ENCODE measurements at regions not wholly inside any gene's neighbourhood (a gene's known extent, or its start where the extent isn't known, plus 50 kb on each side); places are given as distances from the start of the nearest gene placed in this dataset.
A peak's percentile ranks its signal among the peaks of the same experiment; 100 is the strongest.

- DNase-seq, result no peak
Measured at GRCh38 chr4:112896609-112897190, 152.8 kb upstream of the ANK2 start.

GRCh38 chr4:112897543-112897942 lies 151.9 kb upstream of the ANK2 start:
- DNase-seq, result no peak

GRCh38 chr4:112898357-112899141 lies 150.9 kb upstream of the ANK2 start:
- DNase-seq, result no peak

GRCh38 chr4:112900416-112900815 lies 149.0 kb upstream of the ANK2 start:
- no peak for DNase-seq

- DNase-seq, result peak; percentile 4
Measured at GRCh38 chr4:112901962-112902411, 147.5 kb upstream of the ANK2 start.

GRCh38 chr4:112905728-112906127 lies 143.7 kb upstream of the ANK2 start:
- no peak for DNase-seq

- DNase-seq, result no peak
Measured at GRCh38 chr4:112908511-112908910, 140.9 kb upstream of the ANK2 start.

- no peak for DNase-seq
Measured at GRCh38 chr4:112910109-112910736, 139.2 kb upstream of the ANK2 start.

GRCh38 chr4:112916868-112917267 lies 132.6 kb upstream of the ANK2 start:
- DNase-seq, result no peak

- DNase-seq, result no peak
Measured at GRCh38 chr4:112923516-112923915, 125.9 kb upstream of the ANK2 start.

- no peak for DNase-seq
Measured at GRCh38 chr4:112926819-112927218, 122.6 kb upstream of the ANK2 start.

GRCh38 chr4:112927544-112927943 lies 121.9 kb upstream of the ANK2 start:
- DNase-seq, result no peak

- no peak for DNase-seq
Measured at GRCh38 chr4:112931001-112931400, 118.5 kb upstream of the ANK2 start.

GRCh38 chr4:112933790-112934189 lies 115.7 kb upstream of the ANK2 start:
- DNase-seq, result no peak

GRCh38 chr4:112938461-112939058 lies 110.9 kb upstream of the ANK2 start:
- DNase-seq, result peak; percentile 16

- DNase-seq, result no peak
Measured at GRCh38 chr4:112939901-112940300, 109.6 kb upstream of the ANK2 start.

- no peak for DNase-seq
Measured at GRCh38 chr4:112940336-112940735, 109.1 kb upstream of the ANK2 start.

GRCh38 chr4:112942077-112942476 lies 107.4 kb upstream of the ANK2 start:
- DNase-seq, result no peak

GRCh38 chr4:112942997-112943396 lies 106.5 kb upstream of the ANK2 start:
- DNase-seq, result no peak

GRCh38 chr4:112944006-112944405 lies 105.4 kb upstream of the ANK2 start:
- DNase-seq, result no peak

GRCh38 chr4:112946127-112946526 lies 103.3 kb upstream of the ANK2 start:
- no peak for DNase-seq

GRCh38 chr4:112947616-112948015 lies 101.8 kb upstream of the ANK2 start:
- no peak for DNase-seq

Data from NCI-H345 (cell line).